PC-9 (cell line): ENCODE measurements at regions not wholly inside any gene's neighbourhood (a gene's known extent, or its start where the extent isn't known, plus 50 kb on each side); places are given as distances from the start of the nearest gene placed in this dataset.
"Not testable (repeated sequence)": the region's sequence is repeated elsewhere in the genome, so short reads cannot be mapped to it uniquely, and the experiment has no call there.

Experiments used
- EZH2 ChIP-seq: fragments of 200-600 bp; sonication (generic); IDR thresholded peaks from 2 replicates; pipeline ENCODE4 v1.8.0; 2017; ENCODE audit warnings: antibody characterized with exemption, low read depth
- TF ChIP-seq, protein P1 (sequence below): fragments of 200-600 bp; sonication (generic); conservative IDR thresholded peaks from 2 replicates; pipeline ENCODE4 v1.6.1; 2017; ENCODE audit warnings: mixed run types, antibody characterized with exemption, mild to moderate bottlenecking, moderate library complexity

DNA sequence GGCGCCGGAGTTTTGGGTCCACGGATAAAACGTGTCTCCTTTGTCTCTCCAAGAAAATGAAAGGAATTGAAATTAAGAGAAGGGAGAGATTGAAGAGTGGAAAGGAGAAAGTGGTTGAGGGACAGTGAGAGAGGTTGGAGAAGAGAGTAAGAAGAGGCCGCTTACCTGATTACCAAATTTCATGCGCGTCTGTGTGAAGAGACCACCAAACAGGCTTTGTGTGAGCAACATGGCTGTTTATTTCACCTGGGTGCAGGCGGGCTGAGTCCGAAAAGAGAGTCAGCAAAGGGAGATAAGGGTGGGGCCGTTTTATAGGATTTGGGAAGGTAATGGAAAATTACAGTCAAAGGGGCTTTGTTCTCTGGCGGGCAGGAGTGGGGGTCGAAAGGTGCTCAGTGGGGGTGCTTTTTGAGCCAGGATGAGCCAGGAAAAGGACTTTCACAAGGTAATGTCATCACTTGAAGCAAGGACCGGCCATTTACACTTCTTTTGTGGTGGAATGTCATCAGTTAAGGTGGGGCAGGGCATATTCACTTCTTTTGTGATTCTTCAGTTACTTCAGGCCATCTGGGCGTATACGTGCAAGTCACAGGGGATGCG is 113.0 kb upstream of the CDH11 start:
- TF ChIP-seq, protein P1, sequence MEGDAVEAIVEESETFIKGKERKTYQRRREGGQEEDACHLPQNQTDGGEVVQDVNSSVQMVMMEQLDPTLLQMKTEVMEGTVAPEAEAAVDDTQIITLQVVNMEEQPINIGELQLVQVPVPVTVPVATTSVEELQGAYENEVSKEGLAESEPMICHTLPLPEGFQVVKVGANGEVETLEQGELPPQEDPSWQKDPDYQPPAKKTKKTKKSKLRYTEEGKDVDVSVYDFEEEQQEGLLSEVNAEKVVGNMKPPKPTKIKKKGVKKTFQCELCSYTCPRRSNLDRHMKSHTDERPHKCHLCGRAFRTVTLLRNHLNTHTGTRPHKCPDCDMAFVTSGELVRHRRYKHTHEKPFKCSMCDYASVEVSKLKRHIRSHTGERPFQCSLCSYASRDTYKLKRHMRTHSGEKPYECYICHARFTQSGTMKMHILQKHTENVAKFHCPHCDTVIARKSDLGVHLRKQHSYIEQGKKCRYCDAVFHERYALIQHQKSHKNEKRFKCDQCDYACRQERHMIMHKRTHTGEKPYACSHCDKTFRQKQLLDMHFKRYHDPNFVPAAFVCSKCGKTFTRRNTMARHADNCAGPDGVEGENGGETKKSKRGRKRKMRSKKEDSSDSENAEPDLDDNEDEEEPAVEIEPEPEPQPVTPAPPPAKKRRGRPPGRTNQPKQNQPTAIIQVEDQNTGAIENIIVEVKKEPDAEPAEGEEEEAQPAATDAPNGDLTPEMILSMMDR, result not testable (repeated sequence)
- TF ChIP-seq EZH2, result not testable (repeated sequence)
